BLaER1 treated with 17β-estradiol and CSF1 and Interleukin-3, amounts not matched to agents 10 nM and 100 nM (cell line): ENCODE measurements at regions not wholly inside any gene's neighbourhood (a gene's known extent, or its start where the extent isn't known, plus 50 kb on each side); places are given as distances from the start of the nearest gene placed in this dataset.

Source experiments
- H3K27ac ChIP-seq, 11 experiments: shearing (Covaris generic); formaldehyde crosslinking; 2 replicates each; pipeline ENCODE4 v1.8.1; 2022
- H3K27me3 ChIP-seq, 11 experiments: shearing (Covaris generic); formaldehyde crosslinking; 2 replicates each; pipeline ENCODE4 v1.8.1; 2022
- H3K36me3 ChIP-seq, 11 experiments: shearing (Covaris generic); formaldehyde crosslinking; 2 replicates each; pipeline ENCODE4 v1.8.1; 2022
- H3K4me1 ChIP-seq, 10 experiments: shearing (Covaris generic); formaldehyde crosslinking; 2 replicates each; pipeline ENCODE4 v1.8.1; 2022
- H3K4me2 ChIP-seq, 11 experiments: shearing (Covaris generic); formaldehyde crosslinking; 2 replicates each; pipeline ENCODE4 v1.8.1; 2022
- H3K4me3 ChIP-seq, 10 experiments: shearing (Covaris generic); formaldehyde crosslinking; 2 replicates each; pipeline ENCODE4 v1.8.1; 2022
- H3K9ac ChIP-seq, 11 experiments: shearing (Covaris generic); formaldehyde crosslinking; 2 replicates each; pipeline ENCODE4 v1.8.1; 2022
- H3K9me3 ChIP-seq, 11 experiments: shearing (Covaris generic); formaldehyde crosslinking; replicated peaks in 1 of 11; 2 replicates each; pipeline ENCODE4 v1.8.1; 2022
- H4K20me1 ChIP-seq, 11 experiments: shearing (Covaris generic); formaldehyde crosslinking; 2 replicates each; pipeline ENCODE4 v1.8.1; 2022
- Cebpa-rat ChIP-seq, 11 experiments: shearing (Covaris generic); IDR thresholded peaks; 2 replicates each; pipeline ENCODE4 v1.8.1; 2022

GRCh38 chr16:64780445-64780844, 341.4 kb downstream of the CDH11 start:
- Histone ChIP-seq H3K4me3 (no peak overlapping the region), H3K27ac (no peak overlapping the region), H3K4me1 (no peaks in the 10 kb centered on the region), H4K20me1 (no peaks in the 10 kb centered on the region), H3K4me2 (no peak overlapping the region), H3K9me3 (no peaks in the 10 kb centered on the region), H3K27me3 (no peaks in the 10 kb centered on the region), H3K36me3 (no peaks in the 10 kb centered on the region), H3K9ac (no peak overlapping the region)
- TF ChIP-seq Cebpa-rat (IDR thresholded peaks at IDR 0.05), result no peak

GRCh38 chr16:64778777-64779176, 343.1 kb downstream of the CDH11 start:
- Histone ChIP-seq H3K27me3 (no peaks in the 10 kb centered on the region), H3K9me3 (no peaks in the 10 kb centered on the region), H3K4me1 (no peaks in the 10 kb centered on the region), H3K4me2 (no peak overlapping the region), H3K27ac (no peak overlapping the region), H3K9ac (no peak overlapping the region), H3K4me3 (no peak overlapping the region), H3K36me3 (no peaks in the 10 kb centered on the region), H4K20me1 (no peaks in the 10 kb centered on the region)
- TF ChIP-seq Cebpa-rat (IDR thresholded peaks at IDR 0.05), result no peak

- Histone ChIP-seq H3K27ac (no peak overlapping the region), H3K27me3 (no peaks in the 10 kb centered on the region), H3K4me2 (no peak overlapping the region), H3K4me1 (no peaks in the 10 kb centered on the region), H3K9me3 (peaks cover 0 to 9% (median 0%) of the 10 kb centered on the region in 11 experiments; a peak in 2 of 22 replicates), H3K36me3 (no peaks in the 10 kb centered on the region), H3K4me3 (no peak overlapping the region), H3K9ac (no peak overlapping the region), H4K20me1 (no peaks in the 10 kb centered on the region)
- no peak for TF ChIP-seq Cebpa-rat (IDR thresholded peaks at IDR 0.05)
These were observed 348.2 kb downstream of the CDH11 start for GRCh38 chr16:64773638-64774037.

- H3K27ac ChIP-seq, result no peak overlapping the region
- H4K20me1 ChIP-seq, result no peaks in the 10 kb centered on the region
- H3K4me2 ChIP-seq, result no peak overlapping the region
- H3K9ac ChIP-seq, result no peak overlapping the region
- TF ChIP-seq Cebpa-rat (IDR thresholded peaks at IDR 0.05), result no peak
- H3K9me3 ChIP-seq, result peaks cover 0 to 9% (median 0%) of the 10 kb centered on the region in 11 experiments; a peak in 2 of 22 replicates
- no peaks in the 10 kb centered on the region for H3K27me3 ChIP-seq
- H3K4me1 ChIP-seq, result no peaks in the 10 kb centered on the region
- H3K36me3 ChIP-seq, result no peaks in the 10 kb centered on the region
- H3K4me3 ChIP-seq, result no peak overlapping the region
These were observed 348.7 kb downstream of the CDH11 start for GRCh38 chr16:64773184-64773583.

GRCh38 chr16:64771273-64771672, 350.6 kb downstream of the CDH11 start:
- Histone ChIP-seq H3K9me3 (peaks cover 0 to 9% (median 0%) of the 10 kb centered on the region in 11 experiments; a peak in 2 of 22 replicates), H3K4me3 (no peak overlapping the region)

GRCh38 chr16:64762211-64762610, 359.7 kb downstream of the CDH11 start:
- TF ChIP-seq Cebpa-rat (IDR thresholded peaks at IDR 0.05), result no peak
- no peak overlapping the region for H3K4me3 ChIP-seq
- H3K4me2 ChIP-seq, result no peak overlapping the region
- no peaks in the 10 kb centered on the region for H3K4me1 ChIP-seq
- no peaks in the 10 kb centered on the region for H3K36me3 ChIP-seq
- H4K20me1 ChIP-seq, result no peaks in the 10 kb centered on the region
- H3K27me3 ChIP-seq, result no peaks in the 10 kb centered on the region
- no peak overlapping the region for H3K9ac ChIP-seq
- no peaks in the 10 kb centered on the region for H3K9me3 ChIP-seq
- no peak overlapping the region for H3K27ac ChIP-seq

More at GRCh38 chr16:64771273-64771672, 350.6 kb downstream of the CDH11 start:
- H3K27ac ChIP-seq, result no peak overlapping the region
- TF ChIP-seq Cebpa-rat (IDR thresholded peaks at IDR 0.05), result no peak
- no peaks in the 10 kb centered on the region for H4K20me1 ChIP-seq
- no peaks in the 10 kb centered on the region for H3K36me3 ChIP-seq
- H3K27me3 ChIP-seq, result no peaks in the 10 kb centered on the region
- H3K9ac ChIP-seq, result no peak overlapping the region
- H3K4me1 ChIP-seq, result no peaks in the 10 kb centered on the region
- no peak overlapping the region for H3K4me2 ChIP-seq

- H3K27ac ChIP-seq, result no peak overlapping the region
- no peaks in the 10 kb centered on the region for H3K27me3 ChIP-seq
- no peak overlapping the region for H3K4me3 ChIP-seq
- no peak overlapping the region for H3K4me2 ChIP-seq
- no peak overlapping the region for H3K9ac ChIP-seq
- TF ChIP-seq Cebpa-rat (IDR thresholded peaks at IDR 0.05), result no peak
- no peaks in the 10 kb centered on the region for H3K4me1 ChIP-seq
- no peaks in the 10 kb centered on the region for H3K36me3 ChIP-seq
- H4K20me1 ChIP-seq, result no peaks in the 10 kb centered on the region
- H3K9me3 ChIP-seq, result no peaks in the 10 kb centered on the region
These were observed 367.6 kb downstream of the CDH11 start for GRCh38 chr16:64754279-64754678.

GRCh38 chr16:64751906-64752305, 370.0 kb downstream of the CDH11 start:
- Histone ChIP-seq H3K9ac (no peak overlapping the region), H3K27ac (no peak overlapping the region), H3K36me3 (no peaks in the 10 kb centered on the region), H4K20me1 (no peaks in the 10 kb centered on the region), H3K27me3 (no peaks in the 10 kb centered on the region), H3K4me3 (no peak overlapping the region), H3K4me1 (no peaks in the 10 kb centered on the region), H3K9me3 (no peaks in the 10 kb centered on the region), H3K4me2 (no peak overlapping the region)
- no peak for TF ChIP-seq Cebpa-rat (IDR thresholded peaks at IDR 0.05)

- H3K9ac ChIP-seq, result no peak overlapping the region
- no peak overlapping the region for H3K4me2 ChIP-seq
- H3K27ac ChIP-seq, result no peak overlapping the region
- no peaks in the 10 kb centered on the region for H3K9me3 ChIP-seq
- H3K4me1 ChIP-seq, result no peaks in the 10 kb centered on the region
- TF ChIP-seq Cebpa-rat (IDR thresholded peaks at IDR 0.05), result no peak
- no peaks in the 10 kb centered on the region for H3K27me3 ChIP-seq
- no peaks in the 10 kb centered on the region for H3K36me3 ChIP-seq
- no peak overlapping the region for H3K4me3 ChIP-seq
- H4K20me1 ChIP-seq, result no peaks in the 10 kb centered on the region
These were observed 372.5 kb downstream of the CDH11 start for GRCh38 chr16:64749346-64749745.

GRCh38 chr16:64745258-64745930, 376.5 kb downstream of the CDH11 start:
- no peak overlapping the region for H3K9ac ChIP-seq
- TF ChIP-seq Cebpa-rat (IDR thresholded peaks at IDR 0.05), result no peak
- no peaks in the 10 kb centered on the region for H3K27me3 ChIP-seq
- H3K9me3 ChIP-seq, result no peaks in the 10 kb centered on the region
- no peaks in the 10 kb centered on the region for H3K36me3 ChIP-seq
- H3K27ac ChIP-seq, result no peak overlapping the region
- no peak overlapping the region for H3K4me3 ChIP-seq
- H3K4me1 ChIP-seq, result no peaks in the 10 kb centered on the region
- H3K4me2 ChIP-seq, result no peak overlapping the region
- no peaks in the 10 kb centered on the region for H4K20me1 ChIP-seq
